Fibroblast of lung (primary cell): ENCODE measurements at regions not wholly inside any gene's neighbourhood (a gene's known extent, or its start where the extent isn't known, plus 50 kb on each side); places are given as distances from the start of the nearest gene placed in this dataset.

Experiments used
- EZH2 ChIP-seq: IDR thresholded peaks from 2 replicates; pipeline ENCODE4 v1.5.1; 2012; ENCODE audit warnings: low read length, control low read depth, mild to moderate bottlenecking; ENCODE audit errors: missing control alignments
- TF ChIP-seq, protein P1 (sequence below), 2 donors: IDR thresholded peaks in 1 of 2; conservative IDR thresholded peaks in 1 of 2; 1 replicate in 1 of 2; 2 replicates in 1 of 2; pipeline ENCODE4 v1.5.1; 2011 to 2012; ENCODE audit warnings: low read length in 2 of 2, control low read depth in 1 of 2, inconsistent platforms in 1 of 2, low read depth in 1 of 2, mild to moderate bottlenecking in 1 of 2

DNA sequence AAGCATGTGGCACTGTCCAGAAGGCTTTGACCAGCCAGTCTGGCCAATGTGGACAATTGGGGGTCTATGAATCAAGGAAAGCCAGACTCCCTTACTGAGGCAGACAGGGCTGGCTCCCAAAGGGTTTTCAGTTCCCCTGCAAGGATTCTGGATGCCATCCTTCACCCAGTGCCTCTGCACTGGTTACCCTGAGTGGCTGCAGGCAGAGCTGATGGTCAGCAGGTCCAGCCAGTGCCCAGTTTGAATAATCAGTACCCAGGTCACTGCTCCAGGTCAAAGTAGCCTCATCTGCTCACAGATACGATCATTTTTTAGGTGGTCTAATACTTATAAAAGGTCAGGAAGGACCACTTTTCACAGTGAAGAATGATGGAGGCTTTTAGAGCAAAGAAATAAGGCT, 52.2 kb upstream of the MAMLD1 start:
- TF ChIP-seq, protein P1, sequence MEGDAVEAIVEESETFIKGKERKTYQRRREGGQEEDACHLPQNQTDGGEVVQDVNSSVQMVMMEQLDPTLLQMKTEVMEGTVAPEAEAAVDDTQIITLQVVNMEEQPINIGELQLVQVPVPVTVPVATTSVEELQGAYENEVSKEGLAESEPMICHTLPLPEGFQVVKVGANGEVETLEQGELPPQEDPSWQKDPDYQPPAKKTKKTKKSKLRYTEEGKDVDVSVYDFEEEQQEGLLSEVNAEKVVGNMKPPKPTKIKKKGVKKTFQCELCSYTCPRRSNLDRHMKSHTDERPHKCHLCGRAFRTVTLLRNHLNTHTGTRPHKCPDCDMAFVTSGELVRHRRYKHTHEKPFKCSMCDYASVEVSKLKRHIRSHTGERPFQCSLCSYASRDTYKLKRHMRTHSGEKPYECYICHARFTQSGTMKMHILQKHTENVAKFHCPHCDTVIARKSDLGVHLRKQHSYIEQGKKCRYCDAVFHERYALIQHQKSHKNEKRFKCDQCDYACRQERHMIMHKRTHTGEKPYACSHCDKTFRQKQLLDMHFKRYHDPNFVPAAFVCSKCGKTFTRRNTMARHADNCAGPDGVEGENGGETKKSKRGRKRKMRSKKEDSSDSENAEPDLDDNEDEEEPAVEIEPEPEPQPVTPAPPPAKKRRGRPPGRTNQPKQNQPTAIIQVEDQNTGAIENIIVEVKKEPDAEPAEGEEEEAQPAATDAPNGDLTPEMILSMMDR (conservative IDR thresholded peaks at IDR 0.05 in 1 of 2, IDR thresholded peaks at IDR 0.05 in 1 of 2; ENCODE audit: low read depth in 1 of 2, low read length in 2 of 2): no peak
- no peak for TF ChIP-seq EZH2
